ENCODE measurements at regions not wholly inside any gene's neighbourhood (a gene's known extent, or its start where the extent isn't known, plus 50 kb on each side); places are given as distances from the start of the nearest gene placed in this dataset.
"Not testable (repeated sequence)": the region's sequence is repeated elsewhere in the genome, so short reads cannot be mapped to it uniquely, and the experiment has no call there.

- DNase-seq, result not testable (repeated sequence)
Measured at GRCh38 chr11:122193881-122194480, 78.0 kb upstream of the BLID start.

GRCh38 chr11:122193457-122193856, 77.4 kb upstream of the BLID start:
- DNase-seq, result no peak

- DNase-seq, result no peak
Measured at GRCh38 chr11:122192634-122193255, 76.7 kb upstream of the BLID start.

GRCh38 chr11:122190768-122191167, 74.8 kb upstream of the BLID start:
- no peak for DNase-seq

- no peak for DNase-seq
Measured at GRCh38 chr11:122189229-122189628, 73.2 kb upstream of the BLID start.

DNA sequence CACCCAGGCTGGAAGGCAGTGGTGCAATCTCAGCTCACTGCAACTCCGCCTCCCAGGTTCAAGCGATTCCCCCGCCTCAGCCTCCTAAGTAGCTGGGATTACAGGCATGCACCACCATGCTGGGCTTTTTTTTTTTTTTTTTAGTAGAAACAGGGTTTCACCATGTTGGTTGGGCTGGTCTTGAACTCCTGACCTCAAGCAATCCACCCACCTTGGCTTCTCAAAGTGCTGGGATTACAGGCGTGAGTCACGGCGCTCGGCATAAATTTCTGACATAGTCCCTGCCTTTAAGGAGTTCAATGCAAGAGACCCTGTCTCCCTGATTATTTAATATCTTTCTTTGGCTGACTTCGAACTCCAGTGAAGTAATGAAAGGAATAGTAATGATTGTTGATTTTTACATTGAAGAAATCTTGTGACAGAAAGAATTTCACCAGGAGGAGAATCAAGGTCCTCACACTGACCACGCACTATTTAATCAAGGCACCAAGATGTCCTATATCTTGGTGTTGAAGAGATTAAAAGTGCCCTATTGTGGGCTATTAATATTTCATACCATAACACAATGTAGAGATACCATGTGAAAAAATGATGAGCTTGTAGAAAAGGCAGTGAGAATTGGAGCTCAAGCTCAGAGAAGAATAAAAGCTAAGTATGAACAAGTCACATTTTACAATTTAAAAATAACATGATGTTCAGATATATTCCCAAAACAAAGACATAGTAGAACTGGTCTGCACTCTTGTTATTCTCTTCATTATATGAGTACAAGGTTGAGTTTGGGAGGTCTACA, 71.6 kb upstream of the BLID start:
- DNase-seq, result no peak

DNA sequence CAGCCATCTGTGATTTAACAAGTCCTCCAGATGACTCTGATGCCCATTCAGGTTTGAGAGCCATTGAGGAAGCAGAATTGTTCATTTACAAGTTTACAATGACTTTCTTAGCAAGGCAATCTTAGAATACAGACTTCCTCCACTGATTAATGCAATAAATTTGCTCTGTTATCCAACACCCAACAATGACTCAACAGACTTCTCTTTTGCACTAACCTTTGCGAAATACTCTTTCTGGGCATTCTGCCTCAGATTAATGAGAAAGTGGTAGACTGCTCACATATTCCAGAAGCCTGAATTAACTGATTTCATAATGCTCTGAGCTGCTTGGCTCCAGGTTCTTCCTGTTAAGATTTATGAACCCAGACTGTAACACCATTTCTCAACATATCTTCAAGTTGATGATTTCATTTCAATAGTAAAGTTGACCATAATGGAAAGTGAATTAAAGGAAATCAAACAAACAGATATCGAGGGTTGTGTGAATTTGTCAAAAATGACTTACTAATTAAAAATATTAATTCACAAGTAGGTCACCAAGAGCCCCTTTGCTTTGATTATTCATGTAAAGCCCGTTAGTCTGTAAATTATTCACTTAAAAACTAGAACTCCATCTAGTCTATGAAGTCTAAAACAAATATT, 70.5 kb upstream of the BLID start:
- DNase-seq, result no peak

- DNase-seq, result no peak
Measured at GRCh38 chr11:122183933-122184332, 67.9 kb upstream of the BLID start.

- no peak for DNase-seq
Measured at GRCh38 chr11:122181893-122182292, 65.9 kb upstream of the BLID start.

- DNase-seq, result no peak
Measured at GRCh38 chr11:122181372-122181771, 65.4 kb upstream of the BLID start.

GRCh38 chr11:122179961-122180834, 64.2 kb upstream of the BLID start:
- DNase-seq, result no peak

DNA sequence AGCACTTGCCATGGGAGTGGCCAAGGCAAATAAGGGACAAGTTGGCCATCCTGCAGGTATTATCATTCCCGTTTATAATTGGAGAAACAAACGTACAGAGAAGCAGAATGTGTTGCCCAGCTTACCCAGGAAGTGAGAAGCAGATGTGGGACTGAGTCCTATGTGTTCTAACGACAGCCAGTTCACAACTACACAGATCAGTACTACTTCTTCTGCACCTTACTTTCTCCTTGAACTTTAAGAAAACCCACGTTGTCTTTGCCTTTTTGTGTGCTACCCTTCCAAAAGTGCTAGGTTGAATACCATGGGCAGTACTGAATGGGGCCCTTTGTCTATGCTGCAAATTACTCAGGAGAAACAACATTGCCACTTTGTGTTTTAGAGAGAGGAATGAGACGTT, 62.8 kb upstream of the BLID start:
- no peak for DNase-seq

DNA sequence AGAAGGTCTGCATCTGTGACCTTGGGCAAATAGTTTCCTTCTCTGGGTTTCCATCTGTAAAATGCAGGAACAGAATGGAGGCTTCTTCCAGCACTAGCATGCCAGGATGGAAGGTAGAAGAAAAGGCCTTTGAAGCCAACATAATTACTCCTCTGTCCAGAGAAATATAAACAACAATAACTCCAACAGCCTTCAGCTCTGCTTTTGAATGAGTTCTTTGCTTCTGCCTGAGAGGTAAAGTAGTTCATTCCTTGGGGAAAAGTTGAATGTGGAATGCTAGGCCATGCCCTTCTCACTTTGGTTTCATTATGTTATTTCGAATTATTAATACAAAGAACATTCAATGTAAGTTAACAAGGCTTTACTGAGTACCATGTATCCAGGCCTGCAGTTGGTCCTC, 61.2 kb upstream of the BLID start:
- DNase-seq, result no peak

- DNase-seq, result no peak
Measured at GRCh38 chr11:122176651-122177050, 60.6 kb upstream of the BLID start.

DNA sequence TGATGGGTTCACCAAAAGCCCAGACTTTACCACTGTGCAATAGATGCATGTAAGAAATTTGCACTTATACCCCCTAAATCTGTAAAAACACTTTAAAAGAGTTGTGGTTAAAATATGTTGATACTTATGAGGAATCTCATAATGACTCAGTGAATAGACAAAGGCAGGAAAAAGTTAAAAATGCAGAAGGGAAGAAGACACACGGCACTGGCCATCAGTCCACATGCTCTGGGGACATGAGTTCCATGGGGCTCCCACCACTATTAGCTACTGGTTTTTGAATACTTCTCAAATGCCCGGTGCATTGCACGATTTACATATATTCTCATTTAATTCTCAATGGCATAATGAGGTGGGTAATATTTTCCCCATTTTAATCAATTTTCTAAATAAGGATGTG, 59.3 kb upstream of the BLID start:
- DNase-seq, result no peak

DNA sequence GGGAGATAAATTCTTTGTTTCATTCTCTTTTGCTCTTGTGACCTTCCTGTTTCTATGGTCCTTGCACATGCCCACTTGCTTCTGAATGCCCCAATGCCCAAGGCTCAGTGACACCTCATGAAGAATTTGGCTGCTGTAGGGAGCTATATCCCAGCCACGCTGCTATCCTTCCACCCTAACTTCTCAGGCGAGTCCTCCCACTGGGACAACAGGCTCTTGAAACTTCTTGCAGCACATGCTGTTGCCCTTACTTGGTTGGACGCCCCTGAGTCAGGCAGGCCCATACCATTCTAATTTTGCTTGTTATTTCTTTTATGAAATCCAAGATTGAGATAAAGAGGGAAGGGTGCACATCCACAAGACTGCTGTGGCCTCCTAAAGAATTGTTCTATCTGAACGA, 57.6 kb upstream of the BLID start:
- no peak for DNase-seq

GRCh38 chr11:122173074-122173450, 57.0 kb upstream of the BLID start:
- no peak for DNase-seq

DNA sequence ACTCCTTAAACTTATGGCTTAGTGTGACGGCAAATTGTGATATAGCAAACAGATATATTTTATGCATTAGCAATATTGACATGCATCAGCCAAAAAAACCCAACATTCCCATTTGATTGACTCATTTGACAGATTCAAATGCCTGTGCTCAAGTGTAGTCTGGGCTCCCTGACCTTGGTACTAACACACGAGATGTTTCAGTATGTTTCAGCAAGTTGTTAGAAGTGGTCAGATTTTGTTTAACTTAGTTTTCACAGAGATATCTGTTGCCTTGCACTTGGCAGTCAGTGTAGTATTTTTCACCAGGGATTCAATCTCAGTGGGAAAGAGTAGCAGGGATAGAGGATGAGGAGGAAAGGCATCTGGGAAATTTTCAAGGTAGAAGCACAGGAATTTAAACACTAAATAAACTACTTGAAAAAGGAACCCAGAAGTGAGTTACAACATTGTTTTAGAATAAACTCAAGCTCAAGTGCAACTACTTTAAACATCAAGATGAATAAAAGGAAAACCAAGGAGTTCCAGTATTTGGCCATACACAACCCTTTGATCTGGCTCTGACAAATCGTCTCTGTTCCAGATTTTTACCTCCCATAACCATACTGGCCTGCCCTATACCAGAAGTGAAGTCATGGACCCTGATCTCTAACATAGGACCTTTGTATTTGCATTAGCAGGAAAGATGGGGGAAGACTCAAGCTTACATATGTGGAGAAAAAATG, 56.5 kb upstream of the BLID start:
- DNase-seq, result no peak

DNA sequence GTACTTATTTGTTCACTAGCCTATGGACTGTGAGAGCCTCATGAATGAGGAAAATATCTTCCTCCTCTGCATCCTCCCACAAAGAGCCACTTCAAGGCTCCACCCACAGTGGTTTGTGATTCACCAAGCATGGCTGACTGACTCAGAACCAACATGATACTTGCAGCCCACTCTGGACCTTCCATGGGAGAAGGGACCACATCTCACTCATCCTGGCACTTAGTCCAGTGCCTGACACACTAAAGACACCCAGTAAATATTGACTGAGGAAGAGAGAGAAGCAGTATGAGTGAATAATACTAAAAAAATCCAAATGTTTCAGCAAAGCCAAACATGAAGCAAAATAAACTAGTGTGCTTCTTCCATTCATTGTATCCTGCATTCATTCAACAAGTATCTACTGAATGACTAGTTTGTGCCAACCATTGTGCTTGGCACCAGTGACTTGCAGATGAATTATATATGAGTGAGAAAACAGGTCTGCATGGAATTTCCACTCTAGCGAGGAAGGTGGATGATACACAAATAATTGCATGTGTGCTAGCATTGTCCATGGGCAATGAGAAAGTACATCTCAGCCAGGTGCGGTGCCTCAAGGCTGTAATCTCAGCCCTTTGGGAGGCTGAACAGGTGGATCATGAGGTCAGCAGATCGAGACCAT, 54.9 kb upstream of the BLID start:
- no peak for DNase-seq

DNA sequence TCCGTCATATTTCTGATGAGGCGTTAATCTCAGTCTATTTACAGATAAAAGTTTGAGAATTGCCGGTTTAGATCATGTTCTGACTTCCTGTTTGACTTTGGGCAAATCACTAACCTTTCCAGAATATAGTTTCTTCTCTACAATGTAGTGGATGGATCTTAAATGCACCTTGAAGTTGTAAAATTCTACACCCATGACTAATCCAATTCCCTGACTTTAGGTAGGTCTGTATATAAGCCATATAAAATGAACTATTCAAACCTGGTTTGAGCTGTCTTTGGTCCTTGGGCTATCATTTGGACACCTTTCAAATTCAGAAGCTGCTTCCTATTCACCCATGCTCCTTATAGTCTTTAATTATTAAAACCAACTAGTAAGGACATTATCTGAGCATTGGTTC, 52.2 kb upstream of the BLID start:
- DNase-seq, result no peak

DNA sequence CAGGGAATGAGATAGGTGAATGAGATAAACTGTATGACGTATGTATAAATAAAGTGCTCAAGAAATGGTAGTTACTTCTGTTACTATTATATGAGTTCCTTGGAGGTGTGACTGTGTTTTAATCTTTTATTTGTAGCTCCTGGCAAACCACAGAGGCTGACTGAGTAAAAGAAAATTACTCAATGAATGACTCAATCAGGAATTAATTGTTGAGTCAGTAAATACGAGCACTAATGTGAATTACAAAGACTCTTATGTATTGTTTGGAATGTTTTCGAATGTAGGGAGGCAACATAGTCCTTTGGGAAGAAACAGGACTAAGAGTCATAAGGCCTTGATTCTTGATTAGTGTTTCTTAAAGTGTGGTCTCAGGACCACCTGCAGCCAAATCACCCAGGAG, 51.1 kb upstream of the BLID start:
- no peak for DNase-seq
